GM21786 (cell line): ENCODE measurements at regions not wholly inside any gene's neighbourhood (a gene's known extent, or its start where the extent isn't known, plus 50 kb on each side); places are given as distances from the start of the nearest gene placed in this dataset.
"Not testable (repeated sequence)": the region's sequence is repeated elsewhere in the genome, so short reads cannot be mapped to it uniquely, and the experiment has no call there.

Source experiments
- ATAC-seq: cut with Tn5 transposase; IDR thresholded peaks from one replicate; pipeline ENCODE4 v1.9.1; 2021; ENCODE audit not compliant: unreplicated experiment

GRCh38 chr15:20473465-20473864, 68.1 kb downstream of the GOLGA6L6 start:
- peak; percentile 9 for ATAC-seq

GRCh38 chr15:20472983-20473382, 68.6 kb downstream of the GOLGA6L6 start:
- ATAC-seq: peak; percentile 79

GRCh38 chr15:20470810-20471209, 70.8 kb downstream of the GOLGA6L6 start:
- ATAC-seq: not testable (repeated sequence)

- ATAC-seq: not testable (repeated sequence)
Observed at GRCh38 chr15:20441138-20441537, 100.5 kb downstream of the GOLGA6L6 start.

GRCh38 chr15:20440390-20440789, 101.2 kb downstream of the GOLGA6L6 start:
- ATAC-seq: not testable (repeated sequence)

GRCh38 chr15:20439111-20439510, 102.5 kb downstream of the GOLGA6L6 start:
- not testable (repeated sequence) for ATAC-seq

GRCh38 chr15:20438255-20438654, 103.3 kb downstream of the GOLGA6L6 start:
- not testable (repeated sequence) for ATAC-seq

- ATAC-seq: not testable (repeated sequence)
Observed at GRCh38 chr15:20433468-20433867, 108.1 kb downstream of the GOLGA6L6 start.

GRCh38 chr15:20430495-20430894, 111.1 kb downstream of the GOLGA6L6 start:
- not testable (repeated sequence) for ATAC-seq

GRCh38 chr15:20420710-20421109, 120.9 kb downstream of the GOLGA6L6 start:
- not testable (repeated sequence) for ATAC-seq

GRCh38 chr15:20416618-20417017, 125.0 kb downstream of the GOLGA6L6 start:
- ATAC-seq: not testable (repeated sequence)

- ATAC-seq: not testable (repeated sequence)
Observed at GRCh38 chr15:20409667-20410198, 131.9 kb downstream of the GOLGA6L6 start.

GRCh38 chr15:20409247-20409646, 132.4 kb downstream of the GOLGA6L6 start:
- no peak for ATAC-seq

- no peak for ATAC-seq
Observed at GRCh38 chr15:20407553-20407952, 134.0 kb downstream of the GOLGA6L6 start.

- not testable (repeated sequence) for ATAC-seq
Observed at GRCh38 chr15:20404571-20404970, 137.0 kb downstream of the GOLGA6L6 start.

- ATAC-seq: not testable (repeated sequence)
Observed at GRCh38 chr15:20402586-20402985, 139.0 kb downstream of the GOLGA6L6 start.

- not testable (repeated sequence) for ATAC-seq
Observed at GRCh38 chr15:20401058-20401457, 140.5 kb downstream of the GOLGA6L6 start.

- not testable (repeated sequence) for ATAC-seq
Observed at GRCh38 chr15:20398680-20399079, 142.9 kb downstream of the GOLGA6L6 start.

GRCh38 chr15:20388161-20388560, 153.4 kb downstream of the GOLGA6L6 start:
- ATAC-seq: not testable (repeated sequence)

GRCh38 chr15:20386198-20386597, 155.4 kb downstream of the GOLGA6L6 start:
- no peak for ATAC-seq

GRCh38 chr15:20380199-20380598, 161.4 kb downstream of the GOLGA6L6 start:
- not testable (repeated sequence) for ATAC-seq

- ATAC-seq: no peak
Observed at GRCh38 chr15:20376872-20377271, 164.7 kb downstream of the GOLGA6L6 start.

- not testable (repeated sequence) for ATAC-seq
Observed at GRCh38 chr15:20372416-20372815, 169.2 kb downstream of the GOLGA6L6 start.
